SJCRH30 (cell line): ENCODE measurements at regions not wholly inside any gene's neighbourhood (a gene's known extent, or its start where the extent isn't known, plus 50 kb on each side); places are given as distances from the start of the nearest gene placed in this dataset.
"Not testable (repeated sequence)": the region's sequence is repeated elsewhere in the genome, so short reads cannot be mapped to it uniquely, and the experiment has no call there.

ENCODE experiments used
- DNase-seq, 2 experiments: peaks; one replicate each; pipeline ENCODE4 v3.0.0-alpha.2; 2015 to 2020
- H3K27ac ChIP-seq: fragments of 250-450 bp; sonication (Bioruptor Pico); 2 replicates; pipeline ENCODE4 v1.5.1; 2020; ENCODE audit warnings: mild to moderate bottlenecking, moderate library complexity
- H3K27me3 ChIP-seq: fragments of 250-450 bp; sonication (Bioruptor Pico); 2 replicates; pipeline ENCODE4 v1.5.1; 2020; ENCODE audit warnings: mild to moderate bottlenecking, moderate library complexity
- H3K36me3 ChIP-seq: fragments of 250-450 bp; sonication (Bioruptor Pico); 2 replicates; pipeline ENCODE4 v1.5.1; 2020; ENCODE audit warnings: mild to moderate bottlenecking, moderate library complexity
- H3K4me1 ChIP-seq: fragments of 250-450 bp; sonication (Bioruptor Pico); 2 replicates; pipeline ENCODE4 v1.5.1; 2020; ENCODE audit warnings: mild to moderate bottlenecking, moderate library complexity
- H3K4me3 ChIP-seq: fragments of 250-450 bp; sonication (Bioruptor Pico); 2 replicates; pipeline ENCODE4 v1.5.1; 2020; ENCODE audit warnings: mild to moderate bottlenecking, moderate library complexity
- H3K9me3 ChIP-seq: fragments of 250-450 bp; sonication (Bioruptor Pico); replicated peaks from 2 replicates; pipeline ENCODE4 v1.5.1; 2020; ENCODE audit warnings: mild to moderate bottlenecking, moderate library complexity

- no peak overlapping the region for H3K4me3 ChIP-seq
- H3K27ac ChIP-seq, result no peak overlapping the region
- H3K4me1 ChIP-seq, result no peaks in the 10 kb centered on the region
- no peaks in the 10 kb centered on the region for H3K36me3 ChIP-seq
- DNase-seq, result no peak
- no peaks in the 10 kb centered on the region for H3K27me3 ChIP-seq
- H3K9me3 ChIP-seq, result no peaks in the 10 kb centered on the region
Observed at GRCh38 chr10:130250127-130250526, 113.9 kb downstream of the GLRX3 start.

DNA sequence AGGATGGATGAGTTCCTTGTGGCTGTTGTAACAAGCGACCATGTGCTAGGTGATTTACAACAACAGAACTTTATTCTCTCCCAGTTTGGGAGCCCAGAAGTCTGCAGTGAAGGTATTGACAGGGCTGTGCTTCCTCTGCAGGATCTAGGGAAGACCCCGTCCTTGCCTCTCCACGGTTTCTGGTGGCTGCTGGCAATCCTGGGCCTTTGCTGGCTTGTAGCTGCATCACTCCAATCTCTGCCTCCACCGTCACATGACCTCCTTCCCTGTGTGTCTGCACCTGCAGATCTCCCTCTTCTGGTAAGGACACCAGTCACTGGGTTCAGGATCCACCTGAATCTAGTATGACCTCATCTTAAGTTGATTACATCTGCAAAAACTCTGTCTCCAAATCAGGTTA, 115.6 kb downstream of the GLRX3 start:
- DNase-seq, result no peak
- Histone ChIP-seq H3K4me1 (no peaks in the 10 kb centered on the region), H3K9me3 (no peaks in the 10 kb centered on the region), H3K27me3 (no peaks in the 10 kb centered on the region), H3K27ac (no peak overlapping the region), H3K4me3 (no peak overlapping the region), H3K36me3 (no peaks in the 10 kb centered on the region)

- no peak for DNase-seq
- Histone ChIP-seq H3K9me3 (no peaks in the 10 kb centered on the region), H3K27ac (no peak overlapping the region)
Observed at GRCh38 chr10:130254243-130254642, 118.1 kb downstream of the GLRX3 start.

GRCh38 chr10:130254662-130255061, 118.5 kb downstream of the GLRX3 start:
- no peak overlapping the region for H3K27ac ChIP-seq
- no peaks in the 10 kb centered on the region for H3K27me3 ChIP-seq
- no peaks in the 10 kb centered on the region for H3K9me3 ChIP-seq
- H3K4me3 ChIP-seq, result no peak overlapping the region
- H3K4me1 ChIP-seq, result no peaks in the 10 kb centered on the region
- no peaks in the 10 kb centered on the region for H3K36me3 ChIP-seq
- DNase-seq, result no peak

More at GRCh38 chr10:130254243-130254642, 118.1 kb downstream of the GLRX3 start:
- H3K4me3 ChIP-seq, result no peak overlapping the region
- H3K4me1 ChIP-seq, result no peaks in the 10 kb centered on the region
- H3K36me3 ChIP-seq, result no peaks in the 10 kb centered on the region
- H3K27me3 ChIP-seq, result no peaks in the 10 kb centered on the region

DNA sequence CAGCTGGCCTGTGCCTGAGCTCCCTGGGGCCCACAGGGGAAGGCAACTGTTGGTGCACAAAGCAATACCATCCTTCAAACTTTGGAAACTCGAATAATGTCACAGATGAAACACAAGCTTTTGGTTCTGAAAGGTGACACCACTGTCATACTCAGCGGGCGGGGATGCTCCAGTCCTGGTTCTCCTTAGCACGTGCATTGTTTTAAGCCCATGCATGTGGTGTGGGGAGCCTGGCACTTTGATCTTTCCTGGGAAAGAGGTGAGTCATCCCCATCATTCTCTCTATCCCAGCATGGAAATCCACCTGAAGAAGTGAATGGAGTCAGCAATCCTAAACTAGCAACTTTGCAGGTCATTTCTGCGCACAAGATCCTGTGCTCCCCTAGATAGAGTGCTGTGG, 119.6 kb downstream of the GLRX3 start:
- no peaks in the 10 kb centered on the region for H3K4me1 ChIP-seq
- no peak for DNase-seq
- H3K36me3 ChIP-seq, result no peaks in the 10 kb centered on the region
- H3K27ac ChIP-seq, result no peak overlapping the region
- no peaks in the 10 kb centered on the region for H3K27me3 ChIP-seq
- no peaks in the 10 kb centered on the region for H3K9me3 ChIP-seq
- H3K4me3 ChIP-seq, result no peak overlapping the region

DNA sequence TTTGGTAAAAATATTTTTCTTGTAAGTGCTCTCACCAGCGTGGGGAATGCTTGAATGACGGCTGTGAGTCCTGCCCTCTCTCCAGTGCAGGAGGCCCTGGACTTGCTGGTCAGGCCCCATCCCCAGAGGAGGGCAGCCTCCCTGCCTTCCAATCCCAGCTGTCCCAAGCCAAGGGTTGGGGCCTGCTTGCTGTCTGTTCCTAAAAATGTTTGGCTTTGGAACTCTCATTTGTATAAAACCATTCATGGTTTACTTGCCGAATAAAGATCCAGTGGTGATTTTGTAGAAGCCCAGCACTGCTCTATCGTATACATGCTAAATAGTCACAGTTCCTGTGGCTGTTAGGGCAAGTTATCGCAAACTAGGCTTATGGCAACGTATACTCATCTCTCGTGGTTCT, 121.7 kb downstream of the GLRX3 start:
- Histone ChIP-seq H3K36me3 (no peaks in the 10 kb centered on the region), H3K27me3 (no peaks in the 10 kb centered on the region), H3K9me3 (no peaks in the 10 kb centered on the region), H3K27ac (no peak overlapping the region), H3K4me3 (no peak overlapping the region), H3K4me1 (no peaks in the 10 kb centered on the region)
- no peak for DNase-seq

DNA sequence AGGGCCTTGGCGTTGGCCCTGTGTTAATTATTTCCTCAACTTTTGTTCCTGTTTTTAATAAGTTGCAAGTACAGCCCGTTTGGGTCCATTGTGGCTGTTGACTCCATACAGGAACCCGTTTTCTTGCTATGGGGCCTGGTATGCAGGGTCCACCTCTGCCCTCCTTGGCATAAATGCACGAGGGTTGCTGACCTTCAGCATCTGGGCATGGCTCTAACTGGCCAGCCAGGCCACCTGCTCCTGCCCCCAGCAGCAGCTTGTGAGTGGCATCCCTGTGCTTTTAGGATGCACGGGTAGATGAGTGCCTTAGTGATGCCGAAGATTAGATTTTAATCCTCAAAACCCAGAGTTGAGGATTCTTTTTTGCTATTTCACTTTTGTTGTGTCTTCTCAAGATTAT, 123.2 kb downstream of the GLRX3 start:
- Histone ChIP-seq H3K27ac (no peak overlapping the region), H3K9me3 (no peaks in the 10 kb centered on the region), H3K4me1 (no peaks in the 10 kb centered on the region), H3K4me3 (no peak overlapping the region), H3K36me3 (no peaks in the 10 kb centered on the region), H3K27me3 (no peaks in the 10 kb centered on the region)
- DNase-seq, result no peak

DNA sequence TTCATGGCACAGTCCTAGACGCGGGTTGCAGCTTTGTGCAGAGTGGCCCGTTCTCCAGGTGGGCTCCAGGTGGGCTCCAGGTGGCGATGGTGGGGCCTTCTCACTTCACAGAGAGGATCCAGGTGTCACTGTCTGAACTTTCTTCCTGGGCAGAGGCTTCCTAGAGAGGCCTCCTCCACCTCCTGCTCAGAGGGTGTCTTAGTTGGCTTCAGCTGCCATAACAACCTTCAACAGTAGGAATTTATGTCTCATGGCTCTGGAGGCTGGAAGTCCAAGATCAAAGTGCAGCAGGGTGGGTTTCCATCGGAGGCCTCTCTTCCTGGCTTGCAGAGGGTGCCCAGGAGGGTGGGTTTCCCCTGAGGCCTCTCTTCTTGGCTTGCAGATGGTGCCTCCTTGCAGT, 125.1 kb downstream of the GLRX3 start:
- Histone ChIP-seq H3K27ac (no peak overlapping the region), H3K27me3 (no peaks in the 10 kb centered on the region), H3K9me3 (no peaks in the 10 kb centered on the region), H3K4me1 (no peaks in the 10 kb centered on the region), H3K36me3 (no peaks in the 10 kb centered on the region), H3K4me3 (no peak overlapping the region)
- no peak for DNase-seq

- Histone ChIP-seq H3K4me3 (no peak overlapping the region), H3K27me3 (no peaks in the 10 kb centered on the region), H3K27ac (no peak overlapping the region), H3K9me3 (no peaks in the 10 kb centered on the region), H3K4me1 (no peaks in the 10 kb centered on the region), H3K36me3 (no peaks in the 10 kb centered on the region)
- no peak for DNase-seq
Observed at GRCh38 chr10:130261766-130262165, 125.6 kb downstream of the GLRX3 start.

DNA sequence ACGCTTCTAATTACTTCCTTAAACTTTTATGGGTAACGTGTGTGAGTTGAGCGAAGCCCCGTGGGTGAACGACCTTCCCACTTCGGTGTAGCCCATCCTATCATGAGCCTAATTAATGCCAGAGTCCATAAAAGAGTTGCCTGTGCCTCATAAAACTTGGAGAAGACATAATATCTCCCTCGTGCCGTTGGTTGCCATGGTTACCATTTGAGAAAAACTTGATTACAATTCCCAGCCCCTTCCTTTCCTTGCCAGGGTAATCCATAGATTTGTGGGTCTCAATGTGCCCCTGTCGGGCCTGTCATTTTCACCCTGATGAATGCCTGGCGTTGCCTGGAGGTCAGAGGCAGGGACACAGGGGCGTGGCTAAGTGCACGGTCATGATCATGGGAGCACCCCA, 127.1 kb downstream of the GLRX3 start:
- H3K9me3 ChIP-seq, result no peaks in the 10 kb centered on the region
- DNase-seq, result no peak
- H3K36me3 ChIP-seq, result no peaks in the 10 kb centered on the region
- H3K27ac ChIP-seq, result no peak overlapping the region
- H3K27me3 ChIP-seq, result no peaks in the 10 kb centered on the region
- no peak overlapping the region for H3K4me3 ChIP-seq
- H3K4me1 ChIP-seq, result no peaks in the 10 kb centered on the region

DNA sequence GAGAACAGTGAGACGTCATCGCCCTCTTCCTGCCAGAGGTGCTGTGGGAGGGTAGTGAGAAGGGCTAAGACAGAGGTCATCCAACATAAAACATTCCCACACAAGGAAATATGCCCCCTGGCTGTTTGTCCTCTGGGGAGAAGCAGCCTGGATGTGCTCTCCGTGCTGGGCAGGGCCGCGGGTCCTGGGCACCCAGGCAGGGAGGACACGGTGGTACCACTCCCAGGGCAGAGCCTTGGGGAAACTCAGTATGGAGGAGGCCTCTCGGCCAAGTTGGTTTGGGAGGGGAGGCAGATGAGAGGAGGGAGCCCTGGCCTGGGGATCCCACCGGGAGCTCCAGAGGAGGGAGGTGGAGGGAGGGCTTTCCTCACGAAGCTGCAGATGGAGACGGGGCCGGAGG, 129.4 kb downstream of the GLRX3 start:
- H3K9me3 ChIP-seq, result no peaks in the 10 kb centered on the region
- no peaks in the 10 kb centered on the region for H3K4me1 ChIP-seq
- no peaks in the 10 kb centered on the region for H3K27me3 ChIP-seq
- H3K36me3 ChIP-seq, result no peaks in the 10 kb centered on the region
- no peak overlapping the region for H3K4me3 ChIP-seq
- DNase-seq, result no peak
- H3K27ac ChIP-seq, result no peak overlapping the region

DNA sequence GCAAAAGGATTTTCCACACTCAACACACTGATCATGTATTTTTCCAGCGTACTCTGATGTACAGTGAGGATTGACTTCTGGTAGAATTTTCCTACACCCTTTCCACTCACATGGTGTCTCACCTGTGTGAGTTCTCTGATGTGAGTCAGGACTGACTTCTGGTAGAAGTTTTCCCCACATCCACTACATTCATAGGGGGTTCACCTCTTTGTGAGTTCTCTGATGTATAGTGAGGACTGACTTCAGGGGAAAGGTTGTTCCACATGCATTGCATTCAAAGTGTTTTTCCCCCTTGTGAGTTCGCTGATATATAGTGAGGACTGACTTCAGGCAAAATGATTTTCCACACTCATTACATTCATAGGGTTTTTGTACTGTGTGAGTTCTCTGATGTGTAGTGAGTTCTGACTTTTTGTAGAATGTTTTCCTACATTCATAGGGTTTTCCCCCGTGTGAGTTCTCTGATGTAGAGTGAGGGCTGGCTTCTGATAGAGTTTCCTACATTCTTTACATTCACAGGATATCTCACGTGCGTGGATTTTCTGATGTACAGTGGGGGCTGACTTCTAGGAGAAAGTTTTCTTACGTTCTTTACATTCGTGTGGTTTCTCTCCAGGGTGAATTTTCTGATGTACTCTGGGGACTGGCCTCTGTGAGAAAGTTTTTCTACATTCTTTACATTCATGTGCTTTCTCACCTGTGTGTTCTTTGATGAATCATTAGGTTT, 146.5 kb downstream of the GLRX3 start:
- Histone ChIP-seq H3K4me3 (no peak overlapping the region), H3K4me1 (no peaks in the 10 kb centered on the region), H3K27ac (no peak overlapping the region), H3K36me3 (no peaks in the 10 kb centered on the region), H3K9me3 (peaks cover 2% of the 10 kb centered on the region; the same call in 1 of the 2 replicates), H3K27me3 (no peaks in the 10 kb centered on the region)
- no peak for DNase-seq

DNA sequence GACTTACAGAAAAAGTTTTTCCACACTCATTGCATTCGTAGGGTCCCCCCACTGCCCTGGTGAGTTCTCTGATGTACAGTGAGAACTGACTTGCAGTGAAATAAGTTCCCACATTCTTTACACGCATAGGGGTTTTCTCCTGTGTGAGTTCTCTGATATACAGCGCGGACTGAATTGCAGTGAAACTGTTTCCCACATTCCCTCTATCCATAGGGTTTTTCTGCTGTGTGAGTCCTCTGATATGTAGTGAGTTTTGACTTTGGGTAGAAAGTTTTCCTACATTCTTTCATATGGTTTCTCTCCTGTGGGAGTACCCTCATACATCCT, 147.0 kb downstream of the GLRX3 start:
- Histone ChIP-seq H3K9me3 (peaks cover 2% of the 10 kb centered on the region; the same call in 1 of the 2 replicates), H3K27me3 (no peaks in the 10 kb centered on the region), H3K4me1 (no peaks in the 10 kb centered on the region), H3K36me3 (no peaks in the 10 kb centered on the region), H3K4me3 (no peak overlapping the region), H3K27ac (no peak overlapping the region)
- DNase-seq, result no peak

GRCh38 chr10:130295761-130296160, 159.6 kb downstream of the GLRX3 start:
- not testable (repeated sequence) for DNase-seq, H3K27me3 ChIP-seq, H3K4me3 ChIP-seq, H3K36me3 ChIP-seq, H3K27ac ChIP-seq, H3K4me1 ChIP-seq, H3K9me3 ChIP-seq

DNA sequence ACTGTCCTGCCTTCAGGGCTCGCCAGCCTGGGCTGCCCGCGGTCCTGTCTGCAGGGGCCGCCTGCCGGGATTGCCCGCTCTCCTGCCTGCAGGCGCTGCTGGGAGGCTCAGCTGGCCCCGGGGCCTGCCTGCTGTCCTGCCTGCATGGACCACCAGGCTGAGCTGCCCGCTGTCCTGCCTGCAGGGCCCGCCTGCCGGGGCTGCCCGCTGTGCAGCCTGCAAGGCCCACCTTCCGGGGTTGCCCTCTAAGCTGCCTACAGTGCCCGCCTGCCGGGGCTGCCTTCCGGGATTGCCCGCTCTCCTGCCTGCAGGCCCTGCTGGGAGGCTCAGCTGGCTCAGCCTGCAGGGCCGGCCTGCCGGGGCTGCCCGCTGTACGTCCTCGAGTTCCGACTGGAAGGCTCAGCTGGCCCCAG, 164.4 kb downstream of the GLRX3 start:
- Histone ChIP-seq H3K27me3 (no peaks in the 10 kb centered on the region), H3K36me3 (no peaks in the 10 kb centered on the region), H3K4me3 (no peak overlapping the region), H3K9me3 (no peaks in the 10 kb centered on the region), H3K27ac (no peak overlapping the region), H3K4me1 (no peaks in the 10 kb centered on the region)
- no peak for DNase-seq

DNA sequence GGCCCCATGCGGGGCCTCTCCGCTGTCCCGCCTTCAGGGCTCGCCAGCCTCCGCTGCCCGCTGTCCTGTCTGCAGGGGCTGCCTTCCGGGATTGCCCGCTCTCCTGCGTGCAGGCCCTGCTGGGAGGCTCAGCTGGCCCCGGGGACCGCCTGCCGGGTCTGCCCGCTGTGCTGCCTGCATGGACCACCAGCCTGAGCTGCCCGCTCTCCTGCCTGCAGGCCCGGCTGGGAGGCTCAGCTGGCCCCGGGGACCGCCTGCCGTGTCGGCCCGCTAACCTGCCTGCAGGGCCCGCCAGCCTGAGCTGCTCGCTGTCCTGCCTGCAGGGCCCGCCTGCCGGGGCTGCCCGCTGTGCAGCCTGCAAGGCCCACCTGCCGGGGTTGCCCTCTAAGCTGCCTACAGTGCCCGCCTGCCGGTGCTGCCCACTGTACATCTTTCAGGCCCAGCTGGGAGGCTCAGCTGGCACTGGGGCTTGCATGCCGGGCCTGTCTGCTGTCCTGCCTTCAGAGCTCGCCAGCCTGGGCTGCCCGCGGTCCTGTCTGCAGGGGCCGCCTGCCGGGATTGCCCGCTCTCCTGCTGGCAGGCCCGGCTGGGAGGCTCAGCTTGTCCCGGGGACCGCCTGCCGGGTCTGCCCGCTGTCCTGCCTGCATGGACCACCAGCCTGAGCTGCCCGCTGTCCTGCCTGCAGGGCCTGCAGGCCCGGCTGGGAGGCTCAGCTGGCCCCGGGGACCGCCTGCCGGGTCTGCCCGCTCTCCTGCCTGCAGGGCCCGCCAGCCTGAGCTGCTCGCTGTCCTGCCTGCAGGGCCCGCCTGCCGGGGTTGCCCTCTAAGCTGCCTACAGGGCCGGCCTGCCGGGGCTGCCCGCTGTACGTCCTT, 165.1 kb downstream of the GLRX3 start:
- Histone ChIP-seq H3K27me3 (no peaks in the 10 kb centered on the region), H3K36me3 (no peaks in the 10 kb centered on the region), H3K4me1 (no peaks in the 10 kb centered on the region), H3K27ac (no peak overlapping the region), H3K9me3 (no peaks in the 10 kb centered on the region), H3K4me3 (no peak overlapping the region)
- no peak for DNase-seq
